ENCODE measurements at regions not wholly inside any gene's neighbourhood (a gene's known extent, or its start where the extent isn't known, plus 50 kb on each side); places are given as distances from the start of the nearest gene placed in this dataset.

DNA sequence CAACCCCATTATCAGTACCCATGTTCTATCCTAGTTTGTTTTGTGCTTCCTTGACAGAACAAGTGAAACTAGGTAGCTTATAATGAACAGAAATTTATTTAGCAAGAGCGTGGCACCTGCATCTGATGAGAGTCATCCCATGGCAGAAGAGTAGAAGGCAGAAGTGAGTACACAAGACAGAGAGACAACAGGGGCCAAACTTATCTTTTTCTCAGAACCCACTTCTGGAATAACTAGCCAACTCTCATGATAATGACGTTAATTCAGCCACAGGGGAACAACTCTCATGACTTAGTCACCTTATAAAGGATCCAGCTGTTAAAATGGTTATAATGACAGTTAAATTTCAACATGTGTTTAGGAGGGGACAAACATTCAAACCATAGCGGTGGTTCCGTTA, 644.9 kb downstream of the TECRL start:
- intact Hi-C loops (cut with micrococcal nuclease; ENCODE audit: unreplicated experiment): no loop called here
- no TSS peak for BruUV-seq (replicated peaks)
- Mint-ChIP-seq H3K4me1 (ENCODE audit: low read depth, unreplicated experiment) (no peaks in the 10 kb centered on the region), H3K27ac (ENCODE audit: unreplicated experiment) (no peak overlapping the region), H3K27me3 (ENCODE audit: unreplicated experiment) (no peaks in the 10 kb centered on the region), H3K4me3 (ENCODE audit: low read depth, unreplicated experiment) (no peak overlapping the region), H3K9me3 (ENCODE audit: low read depth, unreplicated experiment) (peaks cover 4% of the 10 kb centered on the region), H3K36me3 (ENCODE audit: insufficient read depth, unreplicated experiment) (no peaks in the 10 kb centered on the region)
- TF ChIP-seq, protein P1, sequence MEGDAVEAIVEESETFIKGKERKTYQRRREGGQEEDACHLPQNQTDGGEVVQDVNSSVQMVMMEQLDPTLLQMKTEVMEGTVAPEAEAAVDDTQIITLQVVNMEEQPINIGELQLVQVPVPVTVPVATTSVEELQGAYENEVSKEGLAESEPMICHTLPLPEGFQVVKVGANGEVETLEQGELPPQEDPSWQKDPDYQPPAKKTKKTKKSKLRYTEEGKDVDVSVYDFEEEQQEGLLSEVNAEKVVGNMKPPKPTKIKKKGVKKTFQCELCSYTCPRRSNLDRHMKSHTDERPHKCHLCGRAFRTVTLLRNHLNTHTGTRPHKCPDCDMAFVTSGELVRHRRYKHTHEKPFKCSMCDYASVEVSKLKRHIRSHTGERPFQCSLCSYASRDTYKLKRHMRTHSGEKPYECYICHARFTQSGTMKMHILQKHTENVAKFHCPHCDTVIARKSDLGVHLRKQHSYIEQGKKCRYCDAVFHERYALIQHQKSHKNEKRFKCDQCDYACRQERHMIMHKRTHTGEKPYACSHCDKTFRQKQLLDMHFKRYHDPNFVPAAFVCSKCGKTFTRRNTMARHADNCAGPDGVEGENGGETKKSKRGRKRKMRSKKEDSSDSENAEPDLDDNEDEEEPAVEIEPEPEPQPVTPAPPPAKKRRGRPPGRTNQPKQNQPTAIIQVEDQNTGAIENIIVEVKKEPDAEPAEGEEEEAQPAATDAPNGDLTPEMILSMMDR (IDR thresholded peaks at IDR 0.05; ENCODE audit: unreplicated experiment): no peak
- CTCF ChIA-PET: no interaction called here
- DNase-seq: no peak

DNA sequence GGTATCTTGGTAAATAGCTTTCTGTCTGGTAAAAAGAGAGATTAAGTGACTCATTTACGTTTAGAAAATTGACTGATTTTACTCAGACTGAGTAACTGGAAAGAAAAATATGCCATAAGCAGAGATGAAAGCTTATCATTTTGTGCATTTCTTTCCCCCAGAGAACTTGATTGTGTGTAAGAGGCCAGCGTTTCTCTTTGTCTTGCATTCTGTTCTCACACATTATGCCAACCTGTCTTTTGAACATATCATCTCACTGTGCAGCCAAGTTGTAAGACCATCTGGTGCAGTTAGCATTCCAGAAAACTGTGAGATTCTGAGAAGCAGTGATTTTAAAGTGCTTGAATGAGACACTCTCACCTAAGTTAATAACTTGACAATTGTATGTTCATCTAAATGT, 651.3 kb downstream of the TECRL start:
- H3K27me3 Mint-ChIP-seq (ENCODE audit: unreplicated experiment): no peaks in the 10 kb centered on the region
- TF ChIP-seq, protein P1 (IDR thresholded peaks at IDR 0.05; ENCODE audit: unreplicated experiment): no peak
- no peak overlapping the region for H3K27ac Mint-ChIP-seq (ENCODE audit: unreplicated experiment)
- no peak for DNase-seq
- intact Hi-C loops (cut with micrococcal nuclease; ENCODE audit: unreplicated experiment): no loop called here
- H3K36me3 Mint-ChIP-seq (ENCODE audit: insufficient read depth, unreplicated experiment): no peaks in the 10 kb centered on the region
- no TSS peak for BruUV-seq (replicated peaks)
- CTCF ChIA-PET: no interaction called here
- peaks cover 7% of the 10 kb centered on the region for H3K9me3 Mint-ChIP-seq (ENCODE audit: low read depth, unreplicated experiment)
- no peaks in the 10 kb centered on the region for H3K4me1 Mint-ChIP-seq (ENCODE audit: low read depth, unreplicated experiment)
- no peak overlapping the region for H3K4me3 Mint-ChIP-seq (ENCODE audit: low read depth, unreplicated experiment)

DNA sequence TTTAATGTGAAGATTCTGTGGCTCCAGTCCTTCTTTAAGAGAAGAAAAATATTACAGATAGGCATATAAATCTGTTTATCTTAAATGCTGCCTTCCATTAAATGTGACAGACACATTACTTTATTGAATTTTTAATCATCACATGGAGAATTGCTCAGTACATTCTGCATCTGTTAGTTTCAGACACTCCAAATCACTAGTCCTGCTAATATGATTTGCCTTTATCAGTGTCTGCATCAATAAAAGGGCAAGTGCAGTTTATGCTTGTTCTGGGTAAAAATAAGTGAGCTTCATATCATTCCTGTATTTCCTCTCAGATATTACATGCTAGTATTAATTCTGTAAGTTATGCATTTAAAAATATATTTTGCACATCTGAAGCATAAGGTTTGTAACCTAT, 666.4 kb downstream of the TECRL start:
- no peaks in the 10 kb centered on the region for H3K27me3 Mint-ChIP-seq (ENCODE audit: unreplicated experiment)
- no peaks in the 10 kb centered on the region for H3K9me3 Mint-ChIP-seq (ENCODE audit: low read depth, unreplicated experiment)
- BruUV-seq (replicated peaks): no TSS peak
- CTCF ChIA-PET: no interaction called here
- no peaks in the 10 kb centered on the region for H3K36me3 Mint-ChIP-seq (ENCODE audit: insufficient read depth, unreplicated experiment)
- no peak overlapping the region for H3K4me3 Mint-ChIP-seq (ENCODE audit: low read depth, unreplicated experiment)
- TF ChIP-seq, protein P1 (IDR thresholded peaks at IDR 0.05; ENCODE audit: unreplicated experiment): no peak
- DNase-seq: no peak
- H3K4me1 Mint-ChIP-seq (ENCODE audit: low read depth, unreplicated experiment): no peaks in the 10 kb centered on the region
- intact Hi-C loops (cut with micrococcal nuclease; ENCODE audit: unreplicated experiment): no loop called here
- no peak overlapping the region for H3K27ac Mint-ChIP-seq (ENCODE audit: unreplicated experiment)

DNA sequence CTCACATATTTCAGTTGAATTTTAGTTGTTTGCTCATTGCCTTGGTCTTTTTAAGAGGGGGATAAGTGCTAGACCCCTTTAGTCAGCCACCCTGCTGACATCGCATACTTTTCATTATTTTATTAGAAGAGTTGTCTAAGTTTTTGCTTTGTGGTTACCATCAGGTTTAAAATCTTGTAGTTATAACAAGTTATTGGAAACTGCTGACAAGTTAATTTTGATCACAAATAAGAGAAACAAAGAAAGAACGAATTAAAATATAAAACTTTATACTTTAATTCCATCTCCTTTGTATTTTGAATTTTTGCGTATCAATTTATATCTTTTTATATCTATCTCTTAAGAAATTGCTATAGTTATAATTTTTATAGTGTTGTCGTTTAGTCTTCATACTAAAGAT, 679.7 kb downstream of the TECRL start:
- H3K27me3 Mint-ChIP-seq (ENCODE audit: unreplicated experiment): no peaks in the 10 kb centered on the region
- BruUV-seq (replicated peaks): no TSS peak
- H3K27ac Mint-ChIP-seq (ENCODE audit: unreplicated experiment): no peak overlapping the region
- intact Hi-C loops (cut with micrococcal nuclease; ENCODE audit: unreplicated experiment): no loop called here
- H3K4me3 Mint-ChIP-seq (ENCODE audit: low read depth, unreplicated experiment): no peak overlapping the region
- TF ChIP-seq, protein P1 (IDR thresholded peaks at IDR 0.05; ENCODE audit: unreplicated experiment): no peak
- CTCF ChIA-PET: no interaction called here
- no peaks in the 10 kb centered on the region for H3K4me1 Mint-ChIP-seq (ENCODE audit: low read depth, unreplicated experiment)
- H3K9me3 Mint-ChIP-seq (ENCODE audit: low read depth, unreplicated experiment): peaks cover 10% of the 10 kb centered on the region
- DNase-seq: no peak
- H3K36me3 Mint-ChIP-seq (ENCODE audit: insufficient read depth, unreplicated experiment): no peaks in the 10 kb centered on the region
